RPMI8226 (cell line): ENCODE measurements at regions not wholly inside any gene's neighbourhood (a gene's known extent, or its start where the extent isn't known, plus 50 kb on each side); places are given as distances from the start of the nearest gene placed in this dataset.
"Not testable (repeated sequence)": the region's sequence is repeated elsewhere in the genome, so short reads cannot be mapped to it uniquely, and the experiment has no call there.

ENCODE experiments used
- DNase-seq: peaks from one replicate; pipeline ENCODE4 v3.0.0-alpha.2; 2015

- DNase-seq: peak; percentile 22
Observed at GRCh38 chr13:44810061-44810840, 179.0 kb downstream of the NUFIP1 start.

GRCh38 chr13:44809190-44809589 lies 180.1 kb downstream of the NUFIP1 start:
- no peak for DNase-seq

GRCh38 chr13:44808185-44808584 lies 181.1 kb downstream of the NUFIP1 start:
- no peak for DNase-seq

GRCh38 chr13:44807449-44808034 lies 181.7 kb downstream of the NUFIP1 start:
- no peak for DNase-seq

DNA sequence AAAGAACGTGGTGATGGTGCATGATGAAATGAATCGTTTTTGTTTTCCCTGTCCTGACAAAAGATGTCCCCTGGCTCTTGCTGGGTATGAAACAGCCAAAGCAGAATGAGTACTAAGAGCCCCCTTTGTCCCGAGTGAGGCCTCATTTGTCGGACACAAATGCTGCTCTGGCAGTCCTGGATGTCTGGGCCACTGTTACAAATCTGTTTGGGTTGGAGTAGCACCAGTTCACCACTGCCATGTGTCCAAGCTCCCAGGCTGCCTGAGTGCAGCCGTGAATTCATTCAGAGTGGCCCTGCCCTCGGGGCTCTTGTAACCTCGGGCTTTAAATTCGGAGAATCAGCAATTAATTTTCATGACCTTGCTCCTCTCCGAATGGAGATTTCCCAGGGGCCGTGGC lies 182.4 kb downstream of the NUFIP1 start:
- DNase-seq: no peak

GRCh38 chr13:44805585-44805984 lies 183.7 kb downstream of the NUFIP1 start:
- DNase-seq: no peak

DNA sequence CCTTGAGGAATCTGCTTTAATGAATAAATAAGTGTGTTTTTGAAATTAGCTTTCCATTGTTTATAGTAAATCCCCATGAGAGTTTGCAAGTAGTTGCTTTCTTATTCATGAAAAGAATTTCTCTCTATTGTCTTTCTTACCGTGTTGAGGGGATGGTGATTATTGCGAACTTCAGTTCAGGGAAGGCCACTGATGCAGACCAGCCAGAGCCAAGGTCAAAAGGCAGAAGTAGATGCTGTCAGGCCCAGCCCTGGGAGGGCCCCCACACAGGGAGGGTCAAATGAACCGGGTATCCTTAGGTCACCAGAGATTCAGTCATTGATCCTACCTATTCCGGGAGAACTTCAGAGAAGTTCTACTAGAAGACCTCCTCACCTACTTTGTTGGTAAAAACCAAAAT lies 185.9 kb downstream of the NUFIP1 start:
- no peak for DNase-seq

DNA sequence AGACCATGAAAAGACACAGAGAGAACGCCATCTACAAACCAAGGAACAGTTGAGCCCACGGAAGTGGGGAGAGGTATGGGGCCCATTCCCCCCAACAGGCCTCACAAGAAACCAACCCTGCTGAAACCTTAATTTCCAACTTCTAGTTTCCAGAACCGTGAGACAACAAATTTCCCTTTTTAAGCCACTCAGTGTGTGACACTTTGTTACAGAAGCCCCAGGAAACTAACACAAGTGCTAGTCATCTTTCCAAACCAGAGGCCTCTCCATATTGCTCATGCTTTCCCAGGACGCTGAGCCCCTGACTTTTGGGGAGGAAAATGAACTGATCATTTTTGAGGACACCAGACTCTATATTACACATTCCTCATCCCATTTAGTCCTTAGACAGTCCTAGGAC lies 186.8 kb downstream of the NUFIP1 start:
- DNase-seq: no peak

- DNase-seq: no peak
Observed at GRCh38 chr13:44801990-44802389, 187.3 kb downstream of the NUFIP1 start.

DNA sequence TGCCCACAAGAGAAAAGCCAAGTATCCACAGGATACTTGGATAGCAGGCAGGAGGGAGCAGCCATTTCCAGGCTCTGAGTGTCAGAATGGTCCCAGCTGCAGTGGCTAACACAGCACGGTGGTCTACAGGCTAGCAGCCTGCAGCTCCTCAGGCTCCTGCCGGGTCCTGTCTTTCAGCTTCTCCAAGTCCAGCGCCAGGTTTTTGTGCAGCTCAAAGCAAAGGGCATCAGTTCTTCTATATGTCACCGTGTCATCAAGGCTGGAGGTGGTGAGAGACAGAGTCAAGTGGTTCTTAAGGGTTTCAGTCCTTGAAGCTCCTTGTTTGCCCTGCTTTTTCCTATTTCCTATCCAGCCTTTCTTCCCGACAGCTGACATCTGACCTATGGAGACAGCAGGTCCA lies 188.6 kb downstream of the NUFIP1 start:
- DNase-seq: no peak

GRCh38 chr13:44797685-44798084 lies 191.6 kb downstream of the NUFIP1 start:
- DNase-seq: no peak

DNA sequence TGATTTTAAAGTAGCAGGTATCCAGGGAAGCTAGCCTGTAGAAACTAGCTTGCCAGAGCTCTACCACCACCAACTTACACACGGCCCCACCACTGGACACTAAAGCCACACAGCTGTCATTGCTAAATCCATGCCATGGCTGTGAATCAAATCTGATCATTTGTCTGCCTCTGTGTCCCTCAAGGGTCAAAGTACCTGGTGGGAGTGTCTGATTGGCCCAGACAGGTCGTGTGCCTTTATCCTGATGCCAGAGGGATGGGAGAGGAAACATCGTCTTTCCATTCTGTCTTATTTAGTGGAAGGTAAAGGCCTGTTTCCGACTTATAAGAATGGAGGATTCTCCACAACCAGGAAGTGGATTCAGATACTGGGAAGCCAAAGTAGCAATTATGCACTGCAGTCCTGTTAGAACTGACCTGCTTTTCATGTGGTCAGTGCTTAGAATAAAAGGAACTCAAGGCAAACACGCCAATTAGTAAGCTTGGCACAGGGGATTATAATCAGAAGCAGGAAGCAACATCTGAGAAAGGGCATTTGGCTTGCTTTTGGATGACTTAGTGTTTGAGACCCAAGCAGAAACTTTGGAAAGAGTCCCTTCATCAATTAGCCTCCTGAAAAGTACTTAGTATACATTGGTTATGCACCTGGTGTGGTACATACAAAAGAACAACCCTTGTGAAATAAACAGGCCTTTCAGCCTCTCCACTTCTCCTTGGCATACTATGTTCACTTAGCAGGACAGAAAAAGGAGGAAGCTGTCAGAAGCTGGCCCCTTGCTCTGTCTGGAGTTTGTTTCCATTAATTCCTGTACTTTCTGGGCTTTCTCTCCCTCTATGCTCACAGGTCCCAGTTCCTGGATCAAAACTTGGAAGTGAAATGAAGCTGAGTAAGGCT lies 192.4 kb downstream of the NUFIP1 start:
- DNase-seq: no peak

GRCh38 chr13:44796039-44796438 lies 193.2 kb downstream of the NUFIP1 start:
- not testable (repeated sequence) for DNase-seq

DNA sequence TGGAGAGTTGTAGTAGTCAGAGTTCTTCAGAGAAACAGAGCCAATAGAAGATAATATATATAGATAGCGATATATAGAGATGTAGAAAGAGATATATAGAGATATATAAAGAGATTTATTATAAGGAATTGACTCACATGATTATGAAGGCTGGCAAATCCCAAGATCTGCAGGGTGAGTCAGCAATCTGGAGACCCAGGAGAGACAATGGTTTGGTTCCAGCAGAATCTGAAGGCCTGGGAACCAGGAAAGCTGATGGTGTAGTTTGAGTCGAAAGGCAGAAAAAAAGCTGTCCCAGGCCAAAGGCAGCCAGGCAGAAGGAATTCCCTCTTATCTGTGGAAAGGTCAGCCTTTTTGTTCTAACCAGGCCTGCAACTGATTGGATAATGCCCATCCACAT lies 194.1 kb downstream of the NUFIP1 start:
- no peak for DNase-seq

DNA sequence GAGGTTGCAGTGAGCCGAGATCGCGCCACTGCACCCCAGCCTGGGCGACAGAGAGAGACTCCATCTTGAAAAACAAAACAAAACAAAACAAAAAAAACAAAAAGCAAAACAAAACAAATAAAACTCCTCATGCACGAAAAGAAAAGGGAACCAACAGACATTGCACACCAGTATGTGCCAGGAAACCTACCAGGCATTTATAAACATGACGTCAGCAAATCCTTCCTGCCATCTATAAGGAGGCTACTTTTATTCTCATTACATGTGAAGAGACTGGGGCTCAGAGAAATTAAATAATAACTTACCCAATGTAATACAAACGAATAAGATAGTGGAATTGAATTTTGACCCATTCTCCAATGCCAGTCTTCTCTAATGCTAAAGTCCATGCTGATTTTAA lies 197.2 kb downstream of the NUFIP1 start:
- no peak for DNase-seq

DNA sequence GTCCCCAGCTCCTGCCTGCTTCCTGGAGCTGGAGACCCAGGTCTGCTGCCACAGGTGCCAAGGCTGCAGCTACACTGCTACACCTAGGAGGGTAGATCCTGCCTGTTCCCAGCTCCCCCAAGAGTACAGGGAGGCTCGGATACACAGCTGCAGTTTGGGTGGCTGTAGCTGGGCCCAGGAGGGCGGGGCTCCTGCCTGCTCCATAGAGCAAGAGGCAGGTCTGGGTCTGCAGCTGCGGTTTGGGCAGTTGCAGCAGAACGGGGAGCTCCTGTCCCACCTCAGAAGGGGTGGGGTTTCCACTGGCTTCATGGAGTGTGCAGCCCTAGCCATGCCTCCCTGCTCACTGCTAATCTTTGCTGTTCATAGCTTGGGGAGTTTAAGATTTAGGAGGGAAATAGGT lies 199.0 kb downstream of the NUFIP1 start:
- no peak for DNase-seq

DNA sequence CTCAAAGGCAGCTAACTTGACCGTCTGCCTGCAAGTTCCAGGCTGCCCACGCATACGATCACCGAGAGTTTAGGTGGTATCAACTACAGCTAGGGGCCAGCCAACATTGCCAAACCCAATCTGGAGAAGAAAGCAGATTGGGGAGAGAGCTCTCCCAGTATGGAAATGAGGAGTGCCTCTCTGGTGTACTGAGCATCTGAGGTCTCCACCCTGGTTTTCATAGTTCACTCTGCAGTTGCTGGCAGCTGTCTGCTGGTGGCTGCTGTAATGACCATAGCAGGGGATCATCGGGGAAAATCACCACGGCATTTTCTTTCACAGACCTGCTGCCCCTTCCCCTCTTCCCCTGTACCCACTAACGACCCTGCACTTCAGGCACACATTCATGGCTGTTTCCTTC lies 201.7 kb downstream of the NUFIP1 start:
- DNase-seq: no peak

DNA sequence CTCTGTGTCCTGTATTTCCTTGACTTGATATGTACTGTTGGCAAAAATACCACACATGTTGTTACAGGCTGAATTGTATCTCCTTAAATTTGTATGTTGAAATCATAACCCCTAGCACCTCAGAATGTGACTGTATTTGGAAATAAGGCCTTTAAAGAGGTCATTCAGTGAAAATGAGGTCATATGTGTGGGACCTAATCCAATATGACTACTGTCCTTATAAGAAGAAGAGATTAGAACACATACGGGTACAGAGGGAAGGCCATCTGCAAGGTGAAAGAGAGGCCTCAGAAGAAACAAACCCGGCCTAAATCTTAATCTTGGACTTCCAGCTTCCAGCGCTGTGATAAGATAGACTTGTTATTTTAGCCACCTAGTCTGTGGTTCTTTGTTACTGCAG lies 202.5 kb downstream of the NUFIP1 start:
- no peak for DNase-seq

DNA sequence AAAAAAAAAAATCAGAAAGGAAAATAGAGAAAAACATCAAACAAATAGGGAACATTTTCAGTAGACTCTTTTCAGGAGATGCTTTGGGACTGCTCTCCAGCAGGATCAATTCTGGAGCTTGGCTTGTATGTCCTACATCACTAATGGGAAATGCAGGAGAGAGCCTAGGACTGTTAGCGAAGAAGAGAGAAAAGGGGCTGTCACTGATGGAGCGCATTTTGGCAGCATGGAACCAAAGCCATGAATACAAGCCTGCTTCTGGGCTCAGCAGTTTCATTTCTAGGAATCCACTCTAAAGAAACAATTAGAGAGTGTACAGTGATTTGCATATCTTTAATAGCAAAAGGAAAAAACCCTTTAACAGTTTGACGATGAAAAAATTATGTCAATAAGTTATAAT lies 203.9 kb downstream of the NUFIP1 start:
- DNase-seq: no peak

DNA sequence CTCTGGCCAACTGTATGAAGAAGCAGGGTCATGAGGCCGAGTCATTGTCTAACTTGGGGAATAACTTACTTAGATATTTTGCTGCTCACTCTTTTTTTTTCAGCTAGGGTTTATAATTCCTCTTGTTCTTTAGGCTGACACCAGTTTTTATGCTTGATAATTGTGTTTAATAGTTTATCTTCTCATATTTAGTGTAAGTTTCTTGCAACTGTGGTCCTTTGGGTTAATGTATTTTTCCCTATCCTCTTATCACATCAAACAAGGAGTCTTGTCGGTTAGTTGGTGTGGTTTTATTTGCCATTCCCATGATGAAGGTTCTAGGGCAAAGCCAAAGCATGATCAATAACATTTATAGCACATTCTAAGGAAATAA lies 204.6 kb downstream of the NUFIP1 start:
- DNase-seq: no peak

DNA sequence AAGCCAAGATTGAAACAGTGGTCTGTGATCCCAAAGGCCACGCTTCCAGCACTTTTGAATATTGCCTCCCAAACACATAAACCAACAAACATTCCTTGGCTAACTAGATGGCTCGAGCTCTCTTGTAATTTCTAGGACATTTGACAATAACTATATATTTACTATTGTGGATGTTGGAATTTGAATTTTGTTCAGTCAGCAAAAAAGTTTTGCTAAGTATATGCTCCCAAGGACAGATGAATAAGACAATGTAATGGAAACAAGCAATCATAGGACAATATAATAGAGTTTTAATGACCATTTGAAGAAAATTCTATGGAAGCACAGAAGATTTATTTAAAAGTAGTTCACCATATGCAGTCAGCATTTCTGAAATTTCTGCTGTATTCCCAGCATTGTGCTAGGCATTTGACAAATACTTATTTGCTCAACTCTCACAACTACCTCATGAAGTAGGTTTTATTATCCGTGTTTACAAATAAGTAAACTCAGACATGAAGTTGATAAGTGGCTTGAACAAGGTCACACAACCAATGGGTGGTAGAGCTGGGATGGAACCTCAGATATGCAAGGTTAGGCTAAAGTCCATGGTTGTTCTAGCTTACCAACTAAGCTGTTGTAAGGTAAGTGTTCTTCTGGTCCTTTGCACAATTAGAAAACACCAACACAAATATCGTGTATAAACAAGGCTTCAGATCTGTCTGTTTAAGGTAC lies 205.1 kb downstream of the NUFIP1 start:
- DNase-seq: no peak

DNA sequence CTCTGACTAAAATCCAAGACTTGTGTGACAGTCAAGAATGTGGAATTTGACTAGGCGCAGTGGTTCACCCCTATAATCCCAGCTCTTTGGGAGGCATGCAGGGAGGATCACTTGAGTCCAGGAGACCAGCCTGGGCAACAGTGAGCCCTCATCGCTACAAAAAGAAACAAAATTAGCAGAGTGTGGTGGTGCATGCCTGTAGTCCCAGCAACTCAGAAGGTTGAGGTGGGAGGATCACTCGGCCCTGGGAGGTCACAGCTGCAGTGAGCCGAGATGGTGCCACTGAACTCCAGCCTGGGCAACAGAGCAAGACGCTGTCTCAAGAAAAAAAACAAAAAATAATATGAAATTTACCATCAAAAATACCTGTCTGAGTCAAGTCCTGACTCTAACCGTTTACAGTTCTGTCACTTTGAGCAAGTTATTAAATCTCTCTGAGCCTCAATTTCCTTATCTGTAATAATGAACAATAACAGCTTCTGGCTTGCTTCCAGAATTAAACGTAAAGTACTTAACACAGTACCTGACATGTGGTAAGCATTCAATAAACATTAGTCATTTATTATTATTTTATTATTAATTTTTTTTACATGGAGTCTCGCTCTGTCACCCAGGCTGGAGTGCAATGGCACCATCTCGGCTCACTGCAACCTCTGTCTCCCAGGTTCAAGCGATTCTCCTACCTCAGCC lies 204.6 kb upstream of the TSC22D1 start:
- no peak for DNase-seq
